Body of pancreas (tissue), 4 donors: ENCODE measurements at regions not wholly inside any gene's neighbourhood (a gene's known extent, or its start where the extent isn't known, plus 50 kb on each side); places are given as distances from the start of the nearest gene placed in this dataset. TPM values are rescaled to one million over a fixed set of nuclear protein-coding genes. Genes with fewer than 3 reads are reported as not detected.
"Not testable (repeated sequence)": the region's sequence is repeated elsewhere in the genome, so short reads cannot be mapped to it uniquely, and the experiment has no call there.

Experiments
- ATAC-seq: fragments of 150-250 bp; one replicate; pipeline ENCODE4 v1.9.1; 2016
- DNase-seq, 4 donors: peaks; one replicate each; pipeline ENCODE4 v3.0.0-alpha.2; 2019
- H3K27ac ChIP-seq, 4 donors: fragments of 200-600 bp; sonication (generic); 1 replicate in 3 of 4; 2 replicates in 1 of 4; pipeline versions ENCODE4 v1.5.1 to v1.6.1; 2016 to 2019; ENCODE audit warnings: mild to moderate bottlenecking in 1 of 4, mixed read lengths in 1 of 4, moderate library complexity in 1 of 4
- H3K27me3 ChIP-seq, 2 donors: fragments of 200-600 bp; sonication (generic); one replicate each; pipeline ENCODE4 v1.6.0; 2016; ENCODE audit warnings: mild to moderate bottlenecking in 1 of 2
- H3K36me3 ChIP-seq, 2 donors: fragments of 200-600 bp; sonication (generic); replicated peaks in 1 of 2; 2 replicates each; pipeline ENCODE4 v1.5.1; 2016; ENCODE audit warnings: low read depth in 2 of 2; ENCODE audit not compliant: insufficient read depth in 1 of 2
- H3K4me1 ChIP-seq: fragments of 200-600 bp; sonication (generic); one replicate; pipeline ENCODE4 v1.6.0; 2016
- H3K4me3 ChIP-seq, 2 donors: fragments of 200-600 bp; sonication (generic); 1 replicate in 1 of 2; 2 replicates in 1 of 2; pipeline ENCODE4 v1.5.1; 2016 to 2019
- H3K9me3 ChIP-seq, 3 donors: fragments of 200-600 bp; sonication (generic); 1 replicate in 2 of 3; 2 replicates in 1 of 3; pipeline ENCODE4 v1.5.1; 2016
- POLR2A ChIP-seq, 3 donors: fragments of 450-650 bp; IDR thresholded peaks; one replicate each; pipeline ENCODE4 v1.6.1; 2016; ENCODE audit warnings: antibody characterized with exemption in 3 of 3, mild to moderate bottlenecking in 2 of 3
- WGBS, 2 donors: methylation state at CpG; one replicate each; pipeline ENCODE4 v1.1.5; 2017; 5-methylcytosine and 5-hydroxymethylcytosine counted together
- intact Hi-C: fragments of 100-400 bp; cut with DNase I; formaldehyde crosslinking; loops from one replicate; pipeline ENCODE4 v1.15.1; 2023
- small RNA-seq: library from RNA; depleted of rRNA; stranded (forward); fragments of <200 nt; gene quantifications from one replicate; pipeline ENCODE3, GENCODE V24; 2016
- TF ChIP-seq, protein P1 (sequence below), 7 experiments: fragments of 450-650 bp in 4 of 7; fragments of 200-600 bp in 3 of 7; sonication (generic) in 3 of 7; IDR thresholded peaks; one replicate each; pipeline ENCODE4 v1.5.1; 2016 to 2019; ENCODE audit warnings: antibody characterized with exemption in 7 of 7

- Histone ChIP-seq H3K27me3 (no peaks in the 10 kb centered on the region), H3K36me3 (no peaks in the 10 kb centered on the region), H3K4me1 (no peaks in the 10 kb centered on the region), H3K4me3 (no peak overlapping the region), H3K27ac (no peak overlapping the region), H3K9me3 (peaks cover 0 to 5% (median 0%) of the 10 kb centered on the region in 3 donors)
- no peak for ATAC-seq
- DNase-seq = no peak
- intact Hi-C loops = no loop called here
- 40 to 52% methylated on average over 3 of the region's 3 CpGs for WGBS, 2 donors
- TF ChIP-seq POLR2A (IDR thresholded peaks at IDR 0.05) = no peak
- TF ChIP-seq, protein P1, sequence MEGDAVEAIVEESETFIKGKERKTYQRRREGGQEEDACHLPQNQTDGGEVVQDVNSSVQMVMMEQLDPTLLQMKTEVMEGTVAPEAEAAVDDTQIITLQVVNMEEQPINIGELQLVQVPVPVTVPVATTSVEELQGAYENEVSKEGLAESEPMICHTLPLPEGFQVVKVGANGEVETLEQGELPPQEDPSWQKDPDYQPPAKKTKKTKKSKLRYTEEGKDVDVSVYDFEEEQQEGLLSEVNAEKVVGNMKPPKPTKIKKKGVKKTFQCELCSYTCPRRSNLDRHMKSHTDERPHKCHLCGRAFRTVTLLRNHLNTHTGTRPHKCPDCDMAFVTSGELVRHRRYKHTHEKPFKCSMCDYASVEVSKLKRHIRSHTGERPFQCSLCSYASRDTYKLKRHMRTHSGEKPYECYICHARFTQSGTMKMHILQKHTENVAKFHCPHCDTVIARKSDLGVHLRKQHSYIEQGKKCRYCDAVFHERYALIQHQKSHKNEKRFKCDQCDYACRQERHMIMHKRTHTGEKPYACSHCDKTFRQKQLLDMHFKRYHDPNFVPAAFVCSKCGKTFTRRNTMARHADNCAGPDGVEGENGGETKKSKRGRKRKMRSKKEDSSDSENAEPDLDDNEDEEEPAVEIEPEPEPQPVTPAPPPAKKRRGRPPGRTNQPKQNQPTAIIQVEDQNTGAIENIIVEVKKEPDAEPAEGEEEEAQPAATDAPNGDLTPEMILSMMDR (IDR thresholded peaks at IDR 0.05) = no peak
Observed at GRCh38 chr9:19876569-19877316, 87.9 kb upstream of the SLC24A2 start.

GRCh38 chr9:19875291-19875920 is 86.6 kb upstream of the SLC24A2 start:
- Histone ChIP-seq H3K27me3 (no peaks in the 10 kb centered on the region), H3K9me3 (peaks cover 0 to 5% (median 0%) of the 10 kb centered on the region in 3 donors), H3K4me3 (no peak overlapping the region), H3K27ac (no peak overlapping the region), H3K4me1 (no peaks in the 10 kb centered on the region), H3K36me3 (no peaks in the 10 kb centered on the region)
- intact Hi-C loops = no loop called here
- no peak for DNase-seq
- no peak for TF ChIP-seq POLR2A (IDR thresholded peaks at IDR 0.05)
- TF ChIP-seq, protein P1 (IDR thresholded peaks at IDR 0.05) = no peak
- no peak for ATAC-seq
- 56 to 57% methylated on average over 5 of the region's 5 CpGs for WGBS, 2 donors

DNA sequence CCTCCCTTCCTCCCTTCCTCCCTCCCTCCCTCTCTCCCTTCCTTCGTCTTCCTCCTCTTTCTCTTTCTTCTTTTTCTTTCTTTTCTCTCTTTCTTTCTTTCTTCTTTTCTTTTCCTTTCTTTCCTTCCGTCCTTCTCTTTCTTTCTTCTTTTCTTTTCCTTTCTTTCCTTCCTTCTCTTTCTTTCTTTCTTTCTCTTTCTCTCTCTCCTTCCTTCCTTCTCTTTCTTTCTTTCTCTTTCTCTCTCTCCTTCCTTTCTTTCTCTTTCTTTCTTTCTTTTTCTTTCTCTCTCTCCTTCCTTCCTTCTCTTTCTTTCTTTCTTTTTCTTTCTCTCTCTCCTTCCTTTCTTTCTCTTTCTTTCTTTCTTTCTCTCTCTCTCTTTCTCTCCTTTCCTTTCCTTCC is 84.4 kb upstream of the SLC24A2 start:
- H3K4me1 ChIP-seq, H3K27ac ChIP-seq, H3K36me3 ChIP-seq, H3K4me3 ChIP-seq, intact Hi-C loops, H3K27me3 ChIP-seq, ATAC-seq, H3K9me3 ChIP-seq, DNase-seq: not testable (repeated sequence)
- 42 to 61% methylated on average over 2 of the region's 2 CpGs for WGBS, 2 donors

- no peak overlapping the region for H3K27ac ChIP-seq
- no peaks in the 10 kb centered on the region for H3K36me3 ChIP-seq
- H3K4me1 ChIP-seq = no peaks in the 10 kb centered on the region
- DNase-seq (no peak), ATAC-seq (no peak)
- H3K27me3 ChIP-seq = no peaks in the 10 kb centered on the region
- peaks cover 0 to 5% (median 0%) of the 10 kb centered on the region in 3 donors for H3K9me3 ChIP-seq
- intact Hi-C loops = no loop called here
- TF ChIP-seq, protein P1 (IDR thresholded peaks at IDR 0.05) = no peak
- no peak for TF ChIP-seq POLR2A (IDR thresholded peaks at IDR 0.05)
- 68 to 69% methylated on average over 2 of the region's 2 CpGs for WGBS, 2 donors
- H3K4me3 ChIP-seq = no peak overlapping the region
Observed at GRCh38 chr9:19870988-19871387, 82.2 kb upstream of the SLC24A2 start.

DNA sequence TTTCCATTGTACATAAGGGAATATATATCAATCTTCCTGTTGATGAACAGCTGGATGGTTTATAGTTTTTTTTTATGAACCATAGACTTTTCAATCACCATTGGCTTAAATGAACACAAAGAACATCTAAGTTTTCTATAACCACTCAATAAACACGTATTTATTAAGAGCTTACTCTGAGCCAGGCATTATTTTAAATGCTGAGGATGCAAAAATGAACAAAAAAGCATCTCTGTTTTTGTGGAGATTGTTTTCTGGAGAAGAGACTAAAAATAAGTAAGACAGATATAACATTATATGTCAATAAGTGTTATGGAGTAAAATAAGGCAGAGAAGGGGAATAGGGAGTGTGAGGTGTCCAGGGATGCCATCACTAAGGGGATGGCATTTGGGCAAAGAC is 52.1 kb upstream of the SLC24A2 start:
- ATAC-seq (no peak), DNase-seq (no peak)
- Histone ChIP-seq H3K4me3 (no peak overlapping the region), H3K36me3 (no peaks in the 10 kb centered on the region), H3K9me3 (no peaks in the 10 kb centered on the region), H3K27me3 (no peaks in the 10 kb centered on the region), H3K4me1 (no peaks in the 10 kb centered on the region), H3K27ac (no peak overlapping the region)
- intact Hi-C loops = no loop called here
- WGBS, 2 donors = 22 to 29% methylated on average over 1 of the region's 1 CpG
- TF ChIP-seq, protein P1 (IDR thresholded peaks at IDR 0.05) = no peak
- no peak for TF ChIP-seq POLR2A (IDR thresholded peaks at IDR 0.05)

Small RNA genes lying in the stretch of these regions (small RNA-seq; reads per million reads assigned to genes)
- gene AL158077.1 = not detected
